ENCODE measurements at regions not wholly inside any gene's neighbourhood (a gene's known extent, or its start where the extent isn't known, plus 50 kb on each side); places are given as distances from the start of the nearest gene placed in this dataset.

DNA sequence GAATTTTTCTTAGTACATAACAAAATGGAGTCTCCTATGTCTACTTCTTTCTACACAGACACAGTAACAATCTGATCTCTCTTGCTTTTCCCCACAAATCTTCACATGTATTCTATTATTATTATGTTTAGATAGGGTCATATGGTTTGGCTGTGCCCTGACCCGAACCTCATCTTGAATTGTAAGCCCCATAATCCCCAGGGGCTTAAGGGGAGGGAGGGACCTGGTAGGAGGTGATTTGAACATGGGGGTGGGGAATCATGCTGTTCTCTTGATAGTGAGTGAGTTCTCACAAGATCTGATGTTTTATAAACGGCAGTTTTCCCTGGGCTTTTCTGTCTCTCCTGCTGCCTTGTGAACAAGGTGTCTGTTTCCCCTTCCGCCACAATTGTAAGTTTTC is 86.7 kb upstream of the SELENOK start:
- Histone ChIP-seq H3K4me1 (ENCODE audit: control insufficient read depth in 1 of 2, insufficient read depth in 1 of 2, low read depth in 1 of 2, low read length in 1 of 2) (no peaks in the 10 kb centered on the region), H3K9me3 (no peaks in the 10 kb centered on the region), H3K27ac (no peak overlapping the region), H3K36me3 (no peaks in the 10 kb centered on the region), H3K27me3 (no peaks in the 10 kb centered on the region), H3K4me3 (ENCODE audit: low read depth in 1 of 2, low read length in 1 of 2) (no peak overlapping the region)
- TF ChIP-seq, protein P1, sequence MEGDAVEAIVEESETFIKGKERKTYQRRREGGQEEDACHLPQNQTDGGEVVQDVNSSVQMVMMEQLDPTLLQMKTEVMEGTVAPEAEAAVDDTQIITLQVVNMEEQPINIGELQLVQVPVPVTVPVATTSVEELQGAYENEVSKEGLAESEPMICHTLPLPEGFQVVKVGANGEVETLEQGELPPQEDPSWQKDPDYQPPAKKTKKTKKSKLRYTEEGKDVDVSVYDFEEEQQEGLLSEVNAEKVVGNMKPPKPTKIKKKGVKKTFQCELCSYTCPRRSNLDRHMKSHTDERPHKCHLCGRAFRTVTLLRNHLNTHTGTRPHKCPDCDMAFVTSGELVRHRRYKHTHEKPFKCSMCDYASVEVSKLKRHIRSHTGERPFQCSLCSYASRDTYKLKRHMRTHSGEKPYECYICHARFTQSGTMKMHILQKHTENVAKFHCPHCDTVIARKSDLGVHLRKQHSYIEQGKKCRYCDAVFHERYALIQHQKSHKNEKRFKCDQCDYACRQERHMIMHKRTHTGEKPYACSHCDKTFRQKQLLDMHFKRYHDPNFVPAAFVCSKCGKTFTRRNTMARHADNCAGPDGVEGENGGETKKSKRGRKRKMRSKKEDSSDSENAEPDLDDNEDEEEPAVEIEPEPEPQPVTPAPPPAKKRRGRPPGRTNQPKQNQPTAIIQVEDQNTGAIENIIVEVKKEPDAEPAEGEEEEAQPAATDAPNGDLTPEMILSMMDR (IDR thresholded peaks at IDR 0.05): no peak

- no peaks in the 10 kb centered on the region for H3K27me3 ChIP-seq
- H3K36me3 ChIP-seq: no peaks in the 10 kb centered on the region
- no peaks in the 10 kb centered on the region for H3K4me1 ChIP-seq (ENCODE audit: control insufficient read depth in 1 of 2, insufficient read depth in 1 of 2, low read depth in 1 of 2, low read length in 1 of 2)
- H3K4me3 ChIP-seq (ENCODE audit: low read depth in 1 of 2, low read length in 1 of 2): no peak overlapping the region
- TF ChIP-seq, protein P1 (IDR thresholded peaks at IDR 0.05): no peak
- H3K27ac ChIP-seq: no peak overlapping the region
- H3K9me3 ChIP-seq: no peaks in the 10 kb centered on the region
Measured at GRCh38 chr3:53975382-53975781, 83.7 kb upstream of the SELENOK start.

DNA sequence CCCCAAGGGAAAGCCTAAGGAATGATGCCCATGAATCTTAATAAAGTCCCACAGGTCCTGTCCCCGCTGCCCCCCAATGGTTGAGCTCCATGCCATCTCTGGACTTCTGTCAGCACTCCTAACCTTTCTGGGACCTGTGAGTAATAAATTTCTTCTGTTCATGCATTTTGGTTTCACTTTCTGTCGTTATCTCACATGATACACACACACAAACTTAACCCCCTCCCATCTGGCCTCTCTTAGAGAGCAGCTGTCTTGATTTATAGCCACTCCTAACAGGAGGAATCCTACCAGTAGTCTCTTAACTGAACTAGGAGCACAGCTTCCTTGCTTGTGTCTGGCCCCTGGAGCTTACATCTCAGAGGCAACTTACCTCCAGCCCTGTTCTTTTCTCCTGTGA is 82.7 kb upstream of the SELENOK start:
- H3K27ac ChIP-seq: no peak overlapping the region
- H3K4me3 ChIP-seq (ENCODE audit: low read depth in 1 of 2, low read length in 1 of 2): no peak overlapping the region
- no peaks in the 10 kb centered on the region for H3K27me3 ChIP-seq
- no peaks in the 10 kb centered on the region for H3K36me3 ChIP-seq
- H3K9me3 ChIP-seq: no peaks in the 10 kb centered on the region
- H3K4me1 ChIP-seq (ENCODE audit: control insufficient read depth in 1 of 2, insufficient read depth in 1 of 2, low read depth in 1 of 2, low read length in 1 of 2): no peaks in the 10 kb centered on the region
- TF ChIP-seq, protein P1 (IDR thresholded peaks at IDR 0.05): no peak

GRCh38 chr3:53973905-53974304 is 82.2 kb upstream of the SELENOK start:
- TF ChIP-seq, protein P1 (IDR thresholded peaks at IDR 0.05): no peak
- H3K36me3 ChIP-seq: no peaks in the 10 kb centered on the region

DNA sequence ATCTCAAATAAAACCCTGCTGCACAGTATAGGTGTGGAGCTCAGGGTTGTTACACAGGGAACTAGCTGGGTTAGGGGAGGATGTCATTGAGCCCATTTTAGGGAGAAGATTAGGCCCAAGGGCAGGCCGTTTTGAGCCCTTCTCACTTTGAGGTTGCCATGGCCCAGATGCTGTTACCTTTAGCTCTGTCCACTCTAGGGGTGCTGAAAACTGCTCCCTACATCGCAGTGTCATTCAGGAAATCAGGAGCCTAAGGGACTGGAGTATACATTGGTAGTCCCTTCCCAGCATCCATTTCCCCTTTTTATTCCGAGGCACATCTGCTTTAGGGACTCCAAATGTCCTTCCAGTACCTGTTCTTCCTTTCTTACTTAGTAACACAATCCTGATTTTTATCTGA is 79.0 kb upstream of the SELENOK start:
- no peaks in the 10 kb centered on the region for H3K36me3 ChIP-seq
- H3K9me3 ChIP-seq: no peaks in the 10 kb centered on the region
- H3K4me3 ChIP-seq (ENCODE audit: low read depth in 1 of 2, low read length in 1 of 2): no peak overlapping the region
- H3K27me3 ChIP-seq: no peaks in the 10 kb centered on the region
- TF ChIP-seq, protein P1 (IDR thresholded peaks at IDR 0.05): no peak
- no peaks in the 10 kb centered on the region for H3K4me1 ChIP-seq (ENCODE audit: control insufficient read depth in 1 of 2, insufficient read depth in 1 of 2, low read depth in 1 of 2, low read length in 1 of 2)
- no peak overlapping the region for H3K27ac ChIP-seq

More at GRCh38 chr3:53973905-53974304, 82.2 kb upstream of the SELENOK start:
- Histone ChIP-seq H3K4me3 (ENCODE audit: low read depth in 1 of 2, low read length in 1 of 2) (no peak overlapping the region), H3K9me3 (no peaks in the 10 kb centered on the region), H3K27ac (no peak overlapping the region), H3K27me3 (no peaks in the 10 kb centered on the region), H3K4me1 (ENCODE audit: control insufficient read depth in 1 of 2, insufficient read depth in 1 of 2, low read depth in 1 of 2, low read length in 1 of 2) (no peaks in the 10 kb centered on the region)

DNA sequence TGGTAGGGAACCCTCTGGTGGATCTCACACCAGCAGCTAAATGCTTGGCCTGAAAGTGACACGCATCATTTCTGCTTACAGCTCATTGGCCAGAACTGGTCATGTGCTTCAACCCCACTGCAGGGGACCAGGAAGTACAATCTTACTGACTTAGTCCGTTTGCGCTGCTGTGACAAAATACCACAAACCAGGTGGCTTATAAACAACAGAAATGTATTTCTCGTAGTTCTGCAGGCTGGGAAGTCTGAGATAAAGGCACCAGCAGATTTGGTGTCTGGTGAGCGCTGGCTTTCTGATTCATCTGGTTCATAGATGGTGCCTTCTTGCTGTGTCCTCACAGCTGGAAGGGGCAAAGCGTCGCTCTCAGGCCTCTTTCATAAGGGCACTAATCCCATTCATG is 77.4 kb upstream of the SELENOK start:
- Histone ChIP-seq H3K36me3 (no peaks in the 10 kb centered on the region), H3K27me3 (no peaks in the 10 kb centered on the region), H3K9me3 (no peaks in the 10 kb centered on the region), H3K4me3 (ENCODE audit: low read depth in 1 of 2, low read length in 1 of 2) (no peak overlapping the region), H3K4me1 (ENCODE audit: control insufficient read depth in 1 of 2, insufficient read depth in 1 of 2, low read depth in 1 of 2, low read length in 1 of 2) (no peaks in the 10 kb centered on the region), H3K27ac (no peak overlapping the region)
- TF ChIP-seq, protein P1 (IDR thresholded peaks at IDR 0.05): no peak

Data from neutrophil (primary cell).